ENCODE measurements at regions not wholly inside any gene's neighbourhood (a gene's known extent, or its start where the extent isn't known, plus 50 kb on each side); places are given as distances from the start of the nearest gene placed in this dataset.

GRCh38 chr5:98110791-98111190, 662.7 kb upstream of the RGMB start:
- Histone ChIP-seq H3K36me3 (ENCODE audit: control insufficient read depth, insufficient read depth, low read length) (no peaks in the 10 kb centered on the region), H3K4me3 (ENCODE audit: low read depth, low read length) (no peak overlapping the region), H3K27me3 (ENCODE audit: control insufficient read depth, insufficient read depth, low read length) (no peaks in the 10 kb centered on the region)
- DNase-seq (ENCODE audit: low read depth) (no peak), FAIRE-seq (no peak)
- no peak for TF ChIP-seq CTCF (IDR thresholded peaks at IDR 0.05; ENCODE audit: insufficient read depth, low read length, severe bottlenecking)

GRCh38 chr5:98111686-98112085, 661.8 kb upstream of the RGMB start:
- no peak overlapping the region for H3K4me3 ChIP-seq (ENCODE audit: low read depth, low read length)
- FAIRE-seq = no peak
- TF ChIP-seq CTCF (IDR thresholded peaks at IDR 0.05; ENCODE audit: insufficient read depth, low read length, severe bottlenecking) = peak; percentile 23

GRCh38 chr5:98121036-98121936, 652.2 kb upstream of the RGMB start:
- no peak for FAIRE-seq
- no peaks in the 10 kb centered on the region for H3K27me3 ChIP-seq (ENCODE audit: control insufficient read depth, insufficient read depth, low read length)
- no peaks in the 10 kb centered on the region for H3K36me3 ChIP-seq (ENCODE audit: control insufficient read depth, insufficient read depth, low read length)
- no peak for TF ChIP-seq CTCF (IDR thresholded peaks at IDR 0.05; ENCODE audit: insufficient read depth, low read length, severe bottlenecking)
- no peak for DNase-seq (ENCODE audit: low read depth)
- no peak overlapping the region for H3K4me3 ChIP-seq (ENCODE audit: low read depth, low read length)

More at GRCh38 chr5:98111686-98112085, 661.8 kb upstream of the RGMB start:
- no peak for DNase-seq (ENCODE audit: low read depth)
- Histone ChIP-seq H3K36me3 (ENCODE audit: control insufficient read depth, insufficient read depth, low read length) (no peaks in the 10 kb centered on the region), H3K27me3 (ENCODE audit: control insufficient read depth, insufficient read depth, low read length) (no peaks in the 10 kb centered on the region)

GRCh38 chr5:98128271-98128670, 645.2 kb upstream of the RGMB start:
- Histone ChIP-seq H3K36me3 (ENCODE audit: control insufficient read depth, insufficient read depth, low read length) (no peaks in the 10 kb centered on the region), H3K27me3 (ENCODE audit: control insufficient read depth, insufficient read depth, low read length) (no peaks in the 10 kb centered on the region), H3K4me3 (ENCODE audit: low read depth, low read length) (no peak overlapping the region)
- TF ChIP-seq CTCF (IDR thresholded peaks at IDR 0.05; ENCODE audit: insufficient read depth, low read length, severe bottlenecking) = no peak
- DNase-seq (ENCODE audit: low read depth) (no peak), FAIRE-seq (no peak)

GRCh38 chr5:98128846-98129245, 644.6 kb upstream of the RGMB start:
- no peak for DNase-seq (ENCODE audit: low read depth)
- Histone ChIP-seq H3K36me3 (ENCODE audit: control insufficient read depth, insufficient read depth, low read length) (no peaks in the 10 kb centered on the region), H3K27me3 (ENCODE audit: control insufficient read depth, insufficient read depth, low read length) (no peaks in the 10 kb centered on the region), H3K4me3 (ENCODE audit: low read depth, low read length) (no peak overlapping the region)
- TF ChIP-seq CTCF (IDR thresholded peaks at IDR 0.05; ENCODE audit: insufficient read depth, low read length, severe bottlenecking) = no peak
- FAIRE-seq = no peak
